HL-60 (cell line): ENCODE measurements at regions not wholly inside any gene's neighbourhood (a gene's known extent, or its start where the extent isn't known, plus 50 kb on each side); places are given as distances from the start of the nearest gene placed in this dataset.

Source experiments
- DNase-seq, 2 experiments: peaks; one replicate each; pipeline ENCODE4 v3.0.0-alpha.2; 2010 to 2020; ENCODE audit warnings: low read depth in 1 of 2, low spot score in 1 of 2
- H3K27ac ChIP-seq: fragments of 250-450 bp; sonication (Bioruptor Pico); replicated peaks from 2 replicates; pipeline ENCODE4 v1.5.1; 2020; ENCODE audit warnings: mild to moderate bottlenecking, moderate library complexity
- H3K27me3 ChIP-seq: fragments of 250-450 bp; sonication (Bioruptor Pico); 2 replicates; pipeline ENCODE4 v1.5.1; 2021; ENCODE audit warnings: mild to moderate bottlenecking, moderate library complexity; ENCODE audit not compliant: insufficient read depth, poor library complexity, severe bottlenecking
- H3K4me3 ChIP-seq: replicated peaks from 2 replicates; pipeline ENCODE4 v1.5.1; 2011; ENCODE audit warnings: mild to moderate bottlenecking, control low read depth, low read length; ENCODE audit not compliant: insufficient read depth
- CTCF ChIP-seq: IDR thresholded peaks from one replicate; pipeline ENCODE4 v1.5.1; 2011; ENCODE audit warnings: low read length, control low read depth, inconsistent platforms; ENCODE audit not compliant: insufficient read depth
- GABPA ChIP-seq: IDR thresholded peaks from 2 replicates; pipeline ENCODE4 v1.6.1; 2012; ENCODE audit warnings: low read depth
- POLR2AphosphoS5 ChIP-seq: IDR thresholded peaks from 2 replicates; pipeline ENCODE4 v1.6.1; 2012; ENCODE audit warnings: low read depth
- REST ChIP-seq: IDR thresholded peaks from 2 replicates; pipeline ENCODE4 v1.6.1; 2012; ENCODE audit warnings: low read depth; ENCODE audit not compliant: insufficient replicate concordance
- SPI1 ChIP-seq: IDR thresholded peaks from 2 replicates; pipeline ENCODE4 v1.6.1; 2012; ENCODE audit warnings: low read depth, mild to moderate bottlenecking, borderline replicate concordance

GRCh38 chr14:58950555-58950954 is 237.9 kb upstream of the DAAM1 start:
- Histone ChIP-seq H3K27ac (no peak overlapping the region), H3K27me3 (peaks cover 3% of the 10 kb centered on the region), H3K4me3 (no peak overlapping the region)
- no peak for TF ChIP-seq POLR2AphosphoS5
- no peak for TF ChIP-seq SPI1
- no peak for TF ChIP-seq REST
- TF ChIP-seq GABPA, result no peak
- no peak for TF ChIP-seq CTCF
- no peak for DNase-seq

GRCh38 chr14:58951143-58951542 is 237.3 kb upstream of the DAAM1 start:
- Histone ChIP-seq H3K4me3 (no peak overlapping the region), H3K27ac (no peak overlapping the region), H3K27me3 (peaks cover 3% of the 10 kb centered on the region)
- no peak for DNase-seq
- TF ChIP-seq GABPA (no peak), SPI1 (no peak), POLR2AphosphoS5 (no peak), CTCF (no peak), REST (no peak)

- Histone ChIP-seq H3K27ac (no peak overlapping the region), H3K4me3 (no peak overlapping the region)
Observed at GRCh38 chr14:58954052-58954451, 234.4 kb upstream of the DAAM1 start.

More at GRCh38 chr14:58954052-58954451, 234.4 kb upstream of the DAAM1 start:
- H3K27me3 ChIP-seq, result peaks cover 3% of the 10 kb centered on the region
- TF ChIP-seq REST, result no peak
- TF ChIP-seq POLR2AphosphoS5, result no peak
- TF ChIP-seq CTCF, result no peak
- no peak for TF ChIP-seq GABPA
- DNase-seq, result no peak
